ENCODE measurements at regions not wholly inside any gene's neighbourhood (a gene's known extent, or its start where the extent isn't known, plus 50 kb on each side); places are given as distances from the start of the nearest gene placed in this dataset.

- no peak overlapping the region for H2AFZ ChIP-seq (ENCODE audit: low read length)
- no peak for TF ChIP-seq CTCF (conservative IDR thresholded peaks at IDR 0.05)
- H3K79me1 ChIP-seq (ENCODE audit: insufficient read depth, low read depth, low read length, poor library complexity, severe bottlenecking): no peaks in the 10 kb centered on the region
- Mint-ChIP-seq H3K9me3 (peaks cover 6 to 8% of the 10 kb centered on the region in 2 experiments), H3K27me3 (ENCODE audit: low read depth) (no peaks in the 10 kb centered on the region), H3K36me3 (ENCODE audit: insufficient read depth in 1 of 3, low read depth in 3 of 3) (peaks cover 0 to 7% (median 5%) of the 10 kb centered on the region in 3 experiments; a peak in 1 of 7 replicates), H3K4me1 (peaks cover 14 to 20% of the 10 kb centered on the region in 2 experiments), H3K4me3 (no peak overlapping the region), H3K27ac (no peak overlapping the region; a peak in 1 of 7 replicates)
- H3K23ac ChIP-seq (ENCODE audit: insufficient read length, low read depth, low read length): no peak overlapping the region
- WGBS (ENCODE audit: extremely low coverage, insufficient read length, low lambda C conversion rate): no CpG with 5 or more reads among the region's 2 CpGs
- no peak overlapping the region for H2BK5ac ChIP-seq (ENCODE audit: insufficient read length, low read length)
- H2BK20ac ChIP-seq (ENCODE audit: low read depth, low read length, poor library complexity, severe bottlenecking): no peak overlapping the region
- no peak overlapping the region for H3K4ac ChIP-seq (ENCODE audit: low read depth, low read length)
- H3K56ac ChIP-seq (ENCODE audit: insufficient read length, low read depth, low read length): no peak overlapping the region
- no peak overlapping the region for H4K5ac ChIP-seq (ENCODE audit: insufficient read length, low read depth, low read length)
- no peak overlapping the region for H2BK120ac ChIP-seq (ENCODE audit: low read depth, low read length, poor library complexity, severe bottlenecking)
- H3K4me1 ChIP-seq (ENCODE audit: insufficient read depth, low read length): peaks cover 2% of the 10 kb centered on the region; the same call in 1 of the 2 replicates
- no peaks in the 10 kb centered on the region for H3K27me3 ChIP-seq (ENCODE audit: insufficient read depth, low read length)
- H2BK15ac ChIP-seq (ENCODE audit: low read depth, low read length): no peak overlapping the region
- H3K23me2 ChIP-seq (ENCODE audit: insufficient read length, low read depth, low read length, poor library complexity, severe bottlenecking): no peaks in the 10 kb centered on the region
- no peak overlapping the region for H3T11ph ChIP-seq (ENCODE audit: low read length)
- H3K27ac ChIP-seq (ENCODE audit: insufficient read length, low read depth, low read length): no peak overlapping the region
- no peak overlapping the region for H2BK12ac ChIP-seq (ENCODE audit: insufficient read length, low read depth, low read length)
- no peak overlapping the region for H4K91ac ChIP-seq (ENCODE audit: insufficient read length, low read depth, low read length)
- H4K20me1 ChIP-seq (ENCODE audit: control insufficient read depth, insufficient read depth, insufficient read length): no peaks in the 10 kb centered on the region
- no peak overlapping the region for H3K18ac ChIP-seq (ENCODE audit: insufficient read length, low read depth, low read length)
- no peaks in the 10 kb centered on the region for H3K79me2 ChIP-seq (ENCODE audit: insufficient read depth, low read length)
- no peak overlapping the region for H3K9ac ChIP-seq (ENCODE audit: extremely low read depth, insufficient read length, low read length)
- no peak overlapping the region for H4K8ac ChIP-seq (replicated peaks; ENCODE audit: insufficient read length, low read depth, low read length)
- DNase-seq: no peak
- H3K4me2 ChIP-seq (ENCODE audit: insufficient read depth, insufficient read length, low read length): no peak overlapping the region
- H3K14ac ChIP-seq (ENCODE audit: insufficient read depth, low read length): no peak overlapping the region
- H3K9me3 ChIP-seq (ENCODE audit: control insufficient read depth, low read depth, low read length): no peaks in the 10 kb centered on the region
- H2AK5ac ChIP-seq (ENCODE audit: insufficient read length, low read length): no peak overlapping the region
Measured at GRCh38 chr13:53188120-53188519, 159.5 kb downstream of the OLFM4 start.

Measured in H9 (cell line).